ENCODE measurements at regions not wholly inside any gene's neighbourhood (a gene's known extent, or its start where the extent isn't known, plus 50 kb on each side); places are given as distances from the start of the nearest gene placed in this dataset.

GRCh38 chr1:29774355-29774754 lies 538.0 kb downstream of the PTPRU start:
- TF ChIP-seq, protein P1, sequence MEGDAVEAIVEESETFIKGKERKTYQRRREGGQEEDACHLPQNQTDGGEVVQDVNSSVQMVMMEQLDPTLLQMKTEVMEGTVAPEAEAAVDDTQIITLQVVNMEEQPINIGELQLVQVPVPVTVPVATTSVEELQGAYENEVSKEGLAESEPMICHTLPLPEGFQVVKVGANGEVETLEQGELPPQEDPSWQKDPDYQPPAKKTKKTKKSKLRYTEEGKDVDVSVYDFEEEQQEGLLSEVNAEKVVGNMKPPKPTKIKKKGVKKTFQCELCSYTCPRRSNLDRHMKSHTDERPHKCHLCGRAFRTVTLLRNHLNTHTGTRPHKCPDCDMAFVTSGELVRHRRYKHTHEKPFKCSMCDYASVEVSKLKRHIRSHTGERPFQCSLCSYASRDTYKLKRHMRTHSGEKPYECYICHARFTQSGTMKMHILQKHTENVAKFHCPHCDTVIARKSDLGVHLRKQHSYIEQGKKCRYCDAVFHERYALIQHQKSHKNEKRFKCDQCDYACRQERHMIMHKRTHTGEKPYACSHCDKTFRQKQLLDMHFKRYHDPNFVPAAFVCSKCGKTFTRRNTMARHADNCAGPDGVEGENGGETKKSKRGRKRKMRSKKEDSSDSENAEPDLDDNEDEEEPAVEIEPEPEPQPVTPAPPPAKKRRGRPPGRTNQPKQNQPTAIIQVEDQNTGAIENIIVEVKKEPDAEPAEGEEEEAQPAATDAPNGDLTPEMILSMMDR (IDR thresholded peaks at IDR 0.05) = no peak
- TF ChIP-seq EP300 (IDR thresholded peaks at IDR 0.05) = no peak
- TF ChIP-seq POLR2AphosphoS5 (IDR thresholded peaks at IDR 0.05) = no peak

Data from esophagus muscularis mucosa (tissue), 4 donors.